Epithelial cell of proximal tubule (primary cell): ENCODE measurements at regions not wholly inside any gene's neighbourhood (a gene's known extent, or its start where the extent isn't known, plus 50 kb on each side); places are given as distances from the start of the nearest gene placed in this dataset.

Source experiments
- DNase-seq: peaks from one replicate; pipeline ENCODE4 v3.0.0-alpha.2; 2011; ENCODE audit warnings: low read depth
- H3K4me3 ChIP-seq: 2 replicates; pipeline ENCODE4 v1.5.1; 2011; ENCODE audit warnings: low read depth, mild to moderate bottlenecking, low read length
- TF ChIP-seq, protein P1 (sequence below): conservative IDR thresholded peaks from 2 replicates; pipeline ENCODE4 v1.5.1; 2012; ENCODE audit warnings: low read depth, mild to moderate bottlenecking, low read length

DNA sequence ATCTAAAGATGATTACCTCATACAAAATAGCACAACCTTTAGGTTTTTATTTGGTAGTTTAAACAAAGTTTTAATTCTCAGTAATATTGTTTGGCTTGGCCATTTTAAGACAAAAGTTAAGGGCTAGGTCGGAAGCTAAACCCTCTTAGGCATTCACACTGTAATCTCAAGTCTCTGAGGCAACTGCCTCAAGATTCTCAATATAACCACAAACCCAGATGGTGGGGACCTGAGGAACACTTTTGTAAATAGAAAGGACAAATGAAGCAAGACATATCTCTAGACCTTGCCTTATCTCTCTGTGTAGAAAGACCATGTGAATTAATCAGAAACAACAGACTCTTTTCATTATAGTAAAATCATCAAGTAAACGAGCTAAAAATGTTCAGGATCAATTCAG, 500.2 kb upstream of the CDH6 start:
- no peak overlapping the region for H3K4me3 ChIP-seq
- TF ChIP-seq, protein P1, sequence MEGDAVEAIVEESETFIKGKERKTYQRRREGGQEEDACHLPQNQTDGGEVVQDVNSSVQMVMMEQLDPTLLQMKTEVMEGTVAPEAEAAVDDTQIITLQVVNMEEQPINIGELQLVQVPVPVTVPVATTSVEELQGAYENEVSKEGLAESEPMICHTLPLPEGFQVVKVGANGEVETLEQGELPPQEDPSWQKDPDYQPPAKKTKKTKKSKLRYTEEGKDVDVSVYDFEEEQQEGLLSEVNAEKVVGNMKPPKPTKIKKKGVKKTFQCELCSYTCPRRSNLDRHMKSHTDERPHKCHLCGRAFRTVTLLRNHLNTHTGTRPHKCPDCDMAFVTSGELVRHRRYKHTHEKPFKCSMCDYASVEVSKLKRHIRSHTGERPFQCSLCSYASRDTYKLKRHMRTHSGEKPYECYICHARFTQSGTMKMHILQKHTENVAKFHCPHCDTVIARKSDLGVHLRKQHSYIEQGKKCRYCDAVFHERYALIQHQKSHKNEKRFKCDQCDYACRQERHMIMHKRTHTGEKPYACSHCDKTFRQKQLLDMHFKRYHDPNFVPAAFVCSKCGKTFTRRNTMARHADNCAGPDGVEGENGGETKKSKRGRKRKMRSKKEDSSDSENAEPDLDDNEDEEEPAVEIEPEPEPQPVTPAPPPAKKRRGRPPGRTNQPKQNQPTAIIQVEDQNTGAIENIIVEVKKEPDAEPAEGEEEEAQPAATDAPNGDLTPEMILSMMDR: no peak
- DNase-seq: no peak

DNA sequence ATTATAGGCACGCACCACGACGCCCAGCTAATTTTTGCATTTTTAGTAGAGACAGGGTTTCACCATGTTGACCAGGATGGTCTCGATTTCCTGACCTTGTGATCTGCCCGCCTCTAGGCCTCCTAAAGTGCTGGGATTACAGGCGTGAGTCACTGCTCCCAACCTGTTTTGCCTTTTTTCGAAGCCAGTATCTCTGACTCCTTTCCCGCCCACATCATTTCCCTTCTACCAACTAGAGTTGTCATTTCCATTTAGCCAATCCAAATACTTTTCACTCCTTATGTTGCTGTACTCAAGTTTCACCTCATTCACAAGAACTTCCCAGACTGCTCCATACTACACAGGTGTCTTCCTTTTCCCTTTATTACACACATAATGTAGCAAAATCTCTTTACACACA, 502.6 kb upstream of the CDH6 start:
- H3K4me3 ChIP-seq: no peak overlapping the region
- TF ChIP-seq, protein P1: no peak
- no peak for DNase-seq

DNA sequence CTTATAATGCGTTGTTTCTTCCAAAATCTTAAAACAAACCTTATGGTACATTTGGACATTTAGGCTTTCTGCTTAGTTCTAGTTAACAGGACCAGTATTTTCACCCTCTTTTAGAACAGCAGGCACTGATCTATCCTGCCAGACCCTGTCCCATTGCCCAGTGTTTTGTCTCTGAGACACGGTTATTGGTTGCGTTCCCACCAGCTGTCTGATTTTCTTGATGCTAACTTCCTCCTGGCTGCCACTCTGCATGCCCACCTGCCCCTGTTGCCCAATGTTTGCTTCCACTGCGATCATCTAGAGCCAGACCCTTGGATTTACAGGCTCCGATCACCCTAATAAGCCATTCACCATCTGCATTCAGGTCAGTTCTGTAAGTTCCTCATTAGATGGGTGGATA, 506.0 kb upstream of the CDH6 start:
- no peak overlapping the region for H3K4me3 ChIP-seq
- DNase-seq: no peak
- TF ChIP-seq, protein P1: no peak

DNA sequence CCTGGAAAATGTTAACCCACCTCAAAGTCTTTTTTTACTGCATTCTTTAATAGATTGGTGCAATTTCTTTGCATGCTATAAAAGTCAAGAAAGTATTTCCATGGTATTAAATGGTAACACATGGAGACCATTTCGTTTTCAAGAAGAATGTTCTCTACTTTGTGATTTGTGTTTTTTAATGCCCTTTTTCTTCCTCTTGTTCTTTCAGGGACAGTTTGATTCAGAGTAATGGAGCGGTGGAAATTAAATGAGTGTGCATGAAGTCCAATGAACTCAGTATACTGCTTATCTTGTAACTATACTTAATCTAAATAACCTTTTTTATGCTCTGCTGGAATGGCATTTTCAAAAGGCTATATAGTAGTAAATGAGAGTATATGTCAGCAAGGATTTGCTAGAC, 507.0 kb upstream of the CDH6 start:
- TF ChIP-seq, protein P1: no peak
- H3K4me3 ChIP-seq: no peak overlapping the region

DNA sequence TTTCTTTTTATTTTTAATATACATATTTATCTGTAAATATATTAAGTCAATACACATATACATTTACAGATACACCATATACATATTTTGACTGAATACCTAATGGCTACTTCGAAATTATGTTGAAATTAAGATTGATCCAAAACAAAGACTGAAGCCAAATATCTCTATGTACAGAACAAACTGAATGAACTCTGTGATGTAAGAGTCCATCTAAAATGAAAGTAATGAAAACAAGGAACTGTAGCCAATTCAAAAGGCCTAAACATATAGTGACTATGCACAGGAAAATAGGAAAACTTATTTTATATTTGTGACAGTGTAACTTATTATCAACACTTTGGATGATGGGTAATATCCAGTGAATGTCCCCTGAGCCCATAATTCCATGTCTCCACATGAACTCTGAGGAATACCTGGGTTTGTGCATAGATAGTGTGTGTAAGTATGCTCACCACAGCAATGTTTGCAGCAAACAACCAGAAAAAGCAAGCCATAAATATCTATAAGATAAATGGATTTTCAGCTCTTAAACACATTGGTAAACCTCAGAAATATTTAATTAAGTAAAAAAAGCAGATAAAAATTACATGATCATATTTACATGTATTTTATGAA, 517.2 kb upstream of the CDH6 start:
- TF ChIP-seq, protein P1: no peak
- no peak overlapping the region for H3K4me3 ChIP-seq
- DNase-seq: no peak

More for the DNA sequence above, 507.0 kb upstream of the CDH6 start:
- DNase-seq: no peak

DNA sequence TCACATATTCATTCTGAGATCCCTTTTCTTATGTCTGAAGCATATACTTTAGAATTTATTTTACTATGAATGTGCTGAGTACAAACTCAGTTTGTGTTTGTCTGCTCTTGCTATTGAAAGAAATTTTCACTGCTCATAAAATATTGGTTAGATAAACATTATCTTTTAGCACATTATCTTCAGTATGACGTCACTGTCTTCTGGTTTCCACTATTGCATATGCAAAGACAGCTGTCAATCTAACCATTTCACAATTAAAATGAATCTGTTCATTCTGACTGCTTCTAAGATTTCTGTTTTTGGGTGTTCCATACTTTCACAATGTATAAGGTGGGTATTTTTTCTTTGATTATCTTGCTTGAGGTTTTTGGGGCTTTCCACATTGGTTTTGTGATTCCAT, 526.2 kb upstream of the CDH6 start:
- no peak for DNase-seq
- TF ChIP-seq, protein P1: no peak
- no peak overlapping the region for H3K4me3 ChIP-seq

DNA sequence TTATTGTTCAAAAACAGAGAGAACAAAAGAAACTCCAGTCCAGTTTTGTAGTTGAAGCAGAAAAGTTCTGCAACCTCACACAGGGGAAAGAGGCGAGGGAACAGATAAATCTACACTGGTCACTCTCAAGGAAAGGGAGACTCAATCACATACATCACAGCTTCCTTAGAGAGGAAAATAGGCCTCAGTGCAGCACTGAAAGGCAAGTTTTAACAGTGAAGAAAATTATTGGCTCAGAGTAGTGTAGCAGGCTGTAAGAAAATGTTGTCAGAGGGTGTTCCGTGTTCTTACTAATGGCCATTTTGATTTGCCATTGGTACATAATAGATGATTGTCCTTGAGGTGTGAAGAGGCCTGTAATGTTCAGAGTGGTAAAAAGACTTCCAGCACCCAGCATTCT, 530.0 kb upstream of the CDH6 start:
- no peak overlapping the region for H3K4me3 ChIP-seq
- TF ChIP-seq, protein P1: no peak
- DNase-seq: no peak
